Uterus (tissue), 3 donors: ENCODE measurements at regions not wholly inside any gene's neighbourhood (a gene's known extent, or its start where the extent isn't known, plus 50 kb on each side); places are given as distances from the start of the nearest gene placed in this dataset.

Source experiments
- DNase-seq, 2 donors: peaks; one replicate each; pipeline ENCODE4 v3.0.0-alpha.2; 2019 to 2020
- H3K27ac ChIP-seq, 2 donors: fragments of 200-600 bp; sonication (generic); 1 replicate in 1 of 2; 2 replicates in 1 of 2; pipeline ENCODE4 v1.5.1; 2016 to 2018
- H3K27me3 ChIP-seq, 2 donors: fragments of 200-600 bp; sonication (generic); one replicate each; pipeline ENCODE4 v1.5.1; 2018 to 2019; ENCODE audit warnings: control low read depth in 1 of 2
- H3K36me3 ChIP-seq, 2 donors: fragments of 200-600 bp; sonication (generic); one replicate each; pipeline ENCODE4 v1.5.1; 2019; ENCODE audit warnings: control low read depth in 1 of 2
- H3K4me1 ChIP-seq, 2 donors: fragments of 200-600 bp; sonication (generic); one replicate each; pipeline ENCODE4 v1.5.1; 2018 to 2019; ENCODE audit warnings: control low read depth in 1 of 2
- H3K4me3 ChIP-seq, 2 donors: fragments of 200-600 bp; sonication (generic); 1 replicate in 1 of 2; 2 replicates in 1 of 2; pipeline ENCODE4 v1.5.1; 2018 to 2019; ENCODE audit warnings: mild to moderate bottlenecking in 1 of 2
- H3K9me3 ChIP-seq, 2 donors: fragments of 200-600 bp; sonication (generic); one replicate each; pipeline ENCODE4 v1.5.1; 2019; ENCODE audit warnings: control low read depth in 1 of 2
- CTCF ChIP-seq, 4 experiments: fragments of 200-600 bp in 2 of 4; fragments of 450-650 bp in 2 of 4; sonication (generic) in 2 of 4; IDR thresholded peaks; one replicate each; pipeline ENCODE4 v1.5.1; 2016 to 2019; ENCODE audit warnings: antibody characterized with exemption in 4 of 4, mild to moderate bottlenecking in 2 of 4, moderate library complexity in 1 of 4
- POLR2A ChIP-seq, 2 donors: fragments of 450-650 bp; IDR thresholded peaks; one replicate each; pipeline ENCODE4 v1.6.1; 2016; ENCODE audit warnings: antibody characterized with exemption in 2 of 2, mild to moderate bottlenecking in 1 of 2, moderate library complexity in 1 of 2
- intact Hi-C: fragments of 100-400 bp; cut with DNase I; formaldehyde crosslinking; loops from one replicate; pipeline ENCODE4 v1.15.1; 2023; ENCODE audit warnings: low total_unique reads
- donor health status: DM: yes; HTN: yes; CAD: no.

- H3K4me1 ChIP-seq: no peaks in the 10 kb centered on the region
- no peak overlapping the region for H3K27ac ChIP-seq
- DNase-seq: no peak
- H3K9me3 ChIP-seq: no peaks in the 10 kb centered on the region
- H3K4me3 ChIP-seq: no peak overlapping the region
- TF ChIP-seq POLR2A (IDR thresholded peaks at IDR 0.05) (no peak), CTCF (IDR thresholded peaks at IDR 0.05) (no peak)
- intact Hi-C loops: no loop called here
- H3K36me3 ChIP-seq: no peaks in the 10 kb centered on the region
- no peaks in the 10 kb centered on the region for H3K27me3 ChIP-seq
Measured at GRCh38 chr4:159428293-159428692, 325.4 kb downstream of the RAPGEF2 start.

GRCh38 chr4:159428975-159429692 is 326.3 kb downstream of the RAPGEF2 start:
- Histone ChIP-seq H3K4me3 (no peak overlapping the region), H3K9me3 (no peaks in the 10 kb centered on the region), H3K27me3 (no peaks in the 10 kb centered on the region), H3K36me3 (no peaks in the 10 kb centered on the region), H3K4me1 (no peaks in the 10 kb centered on the region), H3K27ac (no peak overlapping the region)
- DNase-seq: no peak
- TF ChIP-seq CTCF (IDR thresholded peaks at IDR 0.05): no peak
- no peak for TF ChIP-seq POLR2A (IDR thresholded peaks at IDR 0.05)
- intact Hi-C loops: no loop called here

- Histone ChIP-seq H3K4me1 (no peaks in the 10 kb centered on the region), H3K9me3 (no peaks in the 10 kb centered on the region), H3K27me3 (no peaks in the 10 kb centered on the region), H3K27ac (no peak overlapping the region), H3K36me3 (no peaks in the 10 kb centered on the region), H3K4me3 (no peak overlapping the region)
- DNase-seq: no peak
- TF ChIP-seq CTCF (IDR thresholded peaks at IDR 0.05) (no peak), POLR2A (IDR thresholded peaks at IDR 0.05) (no peak)
- intact Hi-C loops: no loop called here
Measured at GRCh38 chr4:159429693-159430035, 326.8 kb downstream of the RAPGEF2 start.

GRCh38 chr4:159430896-159431295 is 328.0 kb downstream of the RAPGEF2 start:
- TF ChIP-seq CTCF (IDR thresholded peaks at IDR 0.05) (no peak), POLR2A (IDR thresholded peaks at IDR 0.05) (no peak)

DNA sequence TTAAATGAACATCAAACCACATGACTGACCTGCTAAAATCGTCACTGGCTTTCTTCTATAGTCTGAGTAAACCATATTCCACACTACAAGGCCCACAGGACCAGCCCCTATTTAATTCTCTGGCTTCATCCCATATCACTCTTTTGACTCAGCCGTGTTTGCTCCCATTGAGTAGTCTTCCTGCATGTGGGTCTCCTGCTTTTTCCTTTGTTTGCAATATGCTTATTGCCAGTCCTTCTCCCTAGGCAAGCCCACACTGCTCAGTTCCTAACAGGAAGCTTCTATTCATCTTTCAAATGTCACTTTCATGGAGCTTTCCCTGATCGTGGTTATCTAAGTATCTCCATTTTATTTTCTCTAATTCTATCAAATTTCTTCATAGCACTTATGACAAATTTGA is 329.6 kb downstream of the RAPGEF2 start:
- Histone ChIP-seq H3K4me3 (no peak overlapping the region), H3K27ac (no peak overlapping the region), H3K27me3 (no peaks in the 10 kb centered on the region), H3K9me3 (no peaks in the 10 kb centered on the region), H3K36me3 (no peaks in the 10 kb centered on the region), H3K4me1 (no peaks in the 10 kb centered on the region)
- TF ChIP-seq CTCF (IDR thresholded peaks at IDR 0.05) (no peak), POLR2A (IDR thresholded peaks at IDR 0.05) (no peak)
- no peak for DNase-seq
- intact Hi-C loops: no loop called here

More at GRCh38 chr4:159430896-159431295, 328.0 kb downstream of the RAPGEF2 start:
- H3K36me3 ChIP-seq: no peaks in the 10 kb centered on the region
- no peak for DNase-seq
- no peak overlapping the region for H3K27ac ChIP-seq
- no peaks in the 10 kb centered on the region for H3K9me3 ChIP-seq
- no peaks in the 10 kb centered on the region for H3K27me3 ChIP-seq
- H3K4me3 ChIP-seq: no peak overlapping the region
- no peaks in the 10 kb centered on the region for H3K4me1 ChIP-seq
- intact Hi-C loops: no loop called here
